NCI-H1417 treated with DMSO at 0.1 percent for 48 hours (cell line): ENCODE measurements at regions not wholly inside any gene's neighbourhood (a gene's known extent, or its start where the extent isn't known, plus 50 kb on each side); places are given as distances from the start of the nearest gene placed in this dataset.

ENCODE experiments used
- DNase-seq: peaks from one replicate; lab custom pipeline; 2025; lab: John Stamatoyannopoulos, UW

DNA sequence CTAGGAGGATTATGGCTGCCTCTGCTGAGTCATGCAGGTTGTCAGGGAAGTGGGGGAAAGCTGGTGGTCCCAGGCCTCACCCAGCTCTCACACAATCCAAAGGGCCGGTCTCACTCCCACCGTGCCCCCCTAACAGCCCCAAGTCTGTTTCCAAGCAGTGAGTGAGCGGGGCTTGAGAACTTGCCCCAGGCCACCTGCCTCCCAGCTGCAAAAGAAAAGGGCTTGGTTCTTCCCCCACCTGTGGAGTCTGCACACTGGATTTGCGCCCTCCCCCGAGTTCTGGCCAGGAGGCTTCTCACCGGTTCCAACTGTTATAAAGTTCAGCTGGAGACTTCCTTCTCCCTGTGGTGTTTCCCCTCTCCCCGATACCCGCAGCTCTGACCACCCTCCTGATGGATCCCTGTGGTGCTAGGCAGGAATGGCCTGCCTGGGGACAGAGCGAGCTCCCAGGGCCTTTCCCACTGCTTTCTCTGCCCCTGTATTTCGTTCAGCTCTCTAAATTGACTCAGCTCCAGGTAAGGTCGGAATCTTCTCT lies 222.3 kb downstream of the BARHL2 start:
- no peak for DNase-seq

DNA sequence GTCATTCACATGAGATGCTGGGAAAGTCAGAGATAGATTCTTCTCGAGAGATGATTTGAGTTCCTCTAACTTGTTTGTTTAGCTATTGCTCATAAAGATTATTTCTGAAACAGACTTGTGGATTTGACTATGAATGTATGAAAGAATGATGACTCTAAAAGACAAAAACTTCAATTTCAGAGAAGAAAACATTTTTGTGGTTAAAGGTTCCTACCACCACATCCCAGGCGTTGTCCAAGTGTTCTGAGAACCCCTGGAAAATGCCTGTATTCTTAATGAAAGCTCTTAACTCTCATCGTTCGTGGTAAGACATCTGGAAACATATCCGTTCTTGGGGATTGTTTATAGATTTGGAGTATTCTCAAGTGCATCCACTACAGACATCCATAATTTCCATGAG lies 228.7 kb downstream of the BARHL2 start:
- no peak for DNase-seq

DNA sequence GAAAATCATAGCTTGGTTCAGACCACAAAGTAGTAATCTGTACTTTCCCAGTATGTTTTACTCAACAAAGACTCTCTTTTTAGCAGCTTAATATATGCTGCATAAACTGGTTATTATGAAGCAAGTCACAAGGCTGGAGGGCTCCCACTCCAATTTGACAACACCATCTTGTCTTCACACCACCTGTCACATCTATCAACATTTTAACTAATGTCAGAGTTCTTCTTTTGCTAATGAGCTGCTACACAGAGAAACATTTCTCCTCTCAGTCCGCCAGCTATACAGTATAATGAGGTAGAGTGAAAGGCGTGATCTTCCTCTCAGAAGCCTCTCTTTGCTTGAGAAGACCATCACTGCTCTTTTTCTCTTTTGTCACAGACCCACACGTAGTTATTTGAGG lies 230.1 kb downstream of the BARHL2 start:
- DNase-seq = no peak

DNA sequence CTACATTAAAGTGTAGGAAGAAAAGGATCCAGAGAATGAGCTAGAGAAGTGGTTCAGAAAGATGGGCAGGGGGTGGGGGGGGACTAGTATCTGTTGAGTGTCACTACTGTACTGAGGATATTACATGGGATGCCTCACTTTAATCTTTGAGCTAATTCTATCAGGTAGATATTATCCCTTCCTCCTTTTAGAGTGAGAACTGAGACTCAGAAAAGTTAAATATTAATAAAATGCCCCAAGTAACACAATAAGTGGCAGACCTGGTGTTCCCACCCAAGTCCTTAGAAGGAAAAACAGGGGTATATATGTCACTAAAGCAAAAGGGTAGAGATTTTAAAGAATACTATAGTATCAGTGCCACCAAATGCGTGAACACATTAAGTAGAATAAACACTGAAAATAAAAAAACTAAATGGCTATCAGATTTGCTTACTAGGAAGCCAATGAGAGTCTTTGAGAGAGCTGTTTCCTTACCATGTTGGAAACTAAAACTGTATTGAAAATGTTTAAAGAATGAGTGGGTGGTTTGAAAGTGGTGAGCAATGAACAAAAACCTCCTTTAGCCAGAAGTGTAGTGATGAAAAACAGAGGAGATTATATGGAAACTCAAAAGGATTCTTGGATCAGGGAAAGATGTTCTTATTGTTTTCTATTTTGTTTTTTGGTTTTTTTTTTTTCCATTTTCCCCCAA lies 230.8 kb downstream of the BARHL2 start:
- DNase-seq = no peak

DNA sequence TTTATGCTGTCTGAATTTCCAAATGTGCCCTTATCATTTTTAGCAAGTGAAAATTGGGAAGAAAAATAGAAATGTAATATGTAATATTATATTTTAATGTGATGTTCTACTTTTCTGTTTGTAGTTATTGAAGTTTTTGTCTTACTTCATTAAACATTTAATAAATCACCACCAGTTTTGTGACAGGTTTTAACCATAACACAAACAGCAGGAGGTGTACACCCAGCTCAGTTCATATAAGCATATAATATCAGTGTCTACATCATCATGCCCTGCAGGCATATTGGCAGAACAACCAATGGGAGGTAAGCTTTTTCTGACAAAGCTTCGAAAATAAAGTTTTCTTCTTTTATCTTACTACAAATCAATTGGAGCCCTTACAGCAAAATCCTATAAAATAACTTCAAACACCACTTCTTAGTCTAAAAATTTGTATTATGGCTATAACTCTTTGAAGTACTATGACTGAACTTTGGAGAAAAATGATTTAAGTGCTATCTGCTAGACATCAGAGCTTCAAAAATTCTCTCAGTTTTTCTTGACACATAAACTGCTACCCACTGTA lies 236.7 kb downstream of the BARHL2 start:
- DNase-seq = peak; percentile 40

DNA sequence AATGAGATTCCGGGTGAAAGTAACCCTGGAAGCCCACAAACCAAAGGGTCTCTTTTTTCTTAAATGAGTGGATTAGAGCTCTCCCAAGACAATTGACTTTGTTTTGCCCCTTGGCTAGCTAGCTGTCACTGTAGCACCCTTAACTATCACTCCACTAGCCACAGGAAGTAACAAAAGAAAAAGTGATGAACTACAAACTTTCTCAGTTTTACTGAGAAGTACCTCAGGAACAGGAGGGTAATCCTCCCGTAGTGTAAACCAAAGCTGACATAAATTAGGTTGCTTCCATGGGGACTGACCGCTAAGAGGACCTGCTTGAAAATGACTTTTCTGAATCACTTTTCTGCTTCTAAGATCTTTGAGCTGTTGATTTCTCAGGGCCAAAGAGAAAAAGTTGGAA lies 240.1 kb downstream of the BARHL2 start:
- DNase-seq = no peak

DNA sequence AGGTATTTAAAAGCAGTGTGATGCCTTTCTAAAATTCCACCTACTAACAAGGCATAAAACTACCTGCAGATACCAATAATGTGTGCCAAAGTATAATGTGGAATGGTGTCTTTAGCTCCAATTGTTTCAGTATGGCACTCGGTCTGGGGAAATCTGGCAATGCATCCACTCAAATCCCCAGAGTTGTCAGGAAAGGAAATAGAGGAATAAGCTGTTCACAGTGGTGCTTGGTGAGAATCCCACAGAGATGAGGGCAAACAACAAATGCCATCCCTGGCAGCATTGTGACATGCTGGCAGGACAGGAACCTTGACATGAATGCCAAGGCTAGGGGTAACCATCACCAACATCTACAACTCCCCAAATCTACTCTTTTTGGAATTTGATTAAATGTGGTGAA lies 240.7 kb downstream of the BARHL2 start:
- DNase-seq = no peak

DNA sequence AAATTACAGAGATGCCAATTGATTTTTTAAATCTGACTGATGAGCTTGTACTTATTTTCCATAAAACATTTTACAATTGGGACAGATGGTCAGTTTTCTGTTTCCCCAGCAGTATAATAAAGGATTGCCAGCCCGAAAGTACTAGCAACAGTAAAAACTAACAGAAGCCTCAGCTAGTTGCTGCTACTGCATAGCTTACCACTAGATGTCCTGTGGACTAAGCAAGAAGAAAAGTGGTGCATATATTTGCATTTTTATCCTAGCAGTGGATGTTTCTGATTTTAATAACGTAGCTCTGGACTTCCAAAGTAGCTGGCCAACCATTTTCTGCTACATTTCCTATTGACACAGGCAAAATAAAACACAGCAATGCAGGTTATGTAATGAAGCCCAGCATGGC lies 241.5 kb downstream of the BARHL2 start:
- DNase-seq = no peak

DNA sequence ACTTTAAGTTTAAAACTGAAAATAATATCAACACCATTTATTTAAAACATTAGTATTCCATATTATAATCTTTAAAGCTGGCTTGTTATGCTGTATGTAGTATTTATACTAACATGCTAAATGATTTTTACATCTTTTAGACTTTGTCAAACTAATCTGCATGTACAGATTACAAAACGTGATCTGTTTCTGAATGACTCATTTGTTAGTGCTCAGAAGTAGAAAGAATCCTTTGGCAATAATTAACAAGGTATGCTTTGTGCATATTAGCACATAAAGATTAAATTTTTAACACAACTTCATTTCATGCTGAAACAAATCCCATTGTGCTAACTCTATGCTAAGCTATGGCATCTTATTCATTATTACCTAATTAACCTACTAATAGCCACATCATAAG lies 242.4 kb downstream of the BARHL2 start:
- no peak for DNase-seq

DNA sequence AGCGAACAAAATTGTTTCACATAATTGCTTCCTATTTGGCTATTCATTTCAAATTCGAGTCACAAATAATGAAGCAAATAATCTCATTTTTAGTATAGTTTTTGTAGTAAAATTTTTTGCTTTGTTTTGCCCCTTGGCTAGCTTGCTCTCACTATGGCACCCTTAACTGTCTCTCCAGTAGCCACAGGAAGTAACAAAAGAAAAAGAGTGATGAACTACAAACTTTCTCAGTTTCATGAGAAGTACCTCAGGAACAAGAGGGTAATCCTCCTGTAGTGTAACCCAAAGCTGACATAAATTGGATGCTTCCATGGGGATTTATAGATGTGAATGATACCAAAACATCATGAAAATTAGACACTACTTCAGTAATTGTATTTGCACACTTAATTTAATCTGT lies 242.9 kb downstream of the BARHL2 start:
- DNase-seq = no peak

DNA sequence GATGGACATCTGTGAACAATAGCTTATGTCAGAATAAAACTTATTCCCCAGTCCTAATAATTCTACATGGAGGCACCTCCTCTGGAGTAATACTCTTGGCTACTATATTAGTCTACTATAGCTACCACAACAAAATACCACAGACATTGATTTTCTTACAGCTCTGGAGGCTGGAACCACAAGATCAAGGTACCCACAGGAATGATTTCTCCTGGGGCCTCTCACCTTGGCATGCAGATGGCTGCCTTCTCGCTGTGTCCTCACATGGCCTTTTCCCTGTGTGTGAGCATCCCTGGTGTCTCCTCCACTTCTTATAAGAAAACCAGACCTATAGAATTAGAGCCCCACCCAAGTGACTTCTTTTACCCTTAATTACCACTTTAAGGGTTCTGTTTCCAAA lies 244.3 kb downstream of the BARHL2 start:
- DNase-seq = no peak

DNA sequence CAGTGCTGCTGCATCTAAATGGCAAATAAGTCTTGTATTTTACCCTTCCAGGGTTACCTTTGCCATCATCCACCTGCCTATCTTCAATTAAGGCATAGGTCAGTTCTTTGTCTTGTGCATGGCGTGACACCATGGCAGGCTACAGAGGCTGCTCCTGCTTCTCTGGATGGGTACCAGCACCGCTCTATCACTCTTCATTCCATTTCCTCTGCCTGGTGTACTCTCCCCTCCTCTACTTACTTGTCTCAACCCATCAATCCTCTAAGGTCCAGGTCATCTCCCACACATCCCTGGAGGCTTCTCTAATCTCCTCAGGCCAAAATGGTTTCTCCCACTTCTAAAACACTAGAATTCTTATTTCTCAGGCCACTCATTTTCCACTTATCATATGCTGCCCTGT lies 257.5 kb downstream of the BARHL2 start:
- no peak for DNase-seq

DNA sequence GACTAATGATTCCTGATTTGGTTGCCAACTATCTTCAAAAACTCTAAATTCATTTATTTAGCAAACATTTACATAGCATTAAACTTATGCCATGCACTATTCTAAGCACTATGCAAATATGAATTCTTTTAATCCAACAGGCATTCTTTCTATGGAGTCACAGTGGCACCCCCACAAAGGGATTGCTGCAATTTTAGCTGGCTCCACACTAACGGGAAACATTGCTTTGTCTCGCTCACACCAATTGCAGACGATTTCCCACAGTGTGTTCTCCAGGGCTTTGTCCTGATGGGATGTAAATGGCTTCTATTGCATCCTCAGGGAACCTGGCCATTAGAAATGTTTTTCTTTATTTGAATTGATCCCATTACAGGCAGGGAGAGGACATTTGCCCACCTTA lies 259.1 kb downstream of the BARHL2 start:
- DNase-seq = no peak

DNA sequence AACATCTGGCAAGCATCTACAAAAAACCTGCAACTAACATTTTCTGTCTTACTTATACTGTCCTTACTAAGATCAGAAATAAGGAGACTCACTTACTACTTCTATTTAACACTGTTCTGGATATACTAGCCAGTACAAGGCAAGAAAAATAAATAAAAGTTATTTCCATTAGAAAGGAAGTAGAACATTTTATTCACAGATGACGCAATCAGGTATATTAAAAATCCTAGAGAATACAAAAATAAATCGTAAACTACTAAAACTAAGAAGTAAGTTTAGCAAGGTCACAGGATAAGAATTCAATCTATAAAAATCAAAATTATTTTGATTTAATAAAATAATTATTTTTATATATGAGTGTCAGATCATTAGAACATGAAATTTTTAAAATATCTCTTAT lies 264.6 kb downstream of the BARHL2 start:
- DNase-seq = no peak

DNA sequence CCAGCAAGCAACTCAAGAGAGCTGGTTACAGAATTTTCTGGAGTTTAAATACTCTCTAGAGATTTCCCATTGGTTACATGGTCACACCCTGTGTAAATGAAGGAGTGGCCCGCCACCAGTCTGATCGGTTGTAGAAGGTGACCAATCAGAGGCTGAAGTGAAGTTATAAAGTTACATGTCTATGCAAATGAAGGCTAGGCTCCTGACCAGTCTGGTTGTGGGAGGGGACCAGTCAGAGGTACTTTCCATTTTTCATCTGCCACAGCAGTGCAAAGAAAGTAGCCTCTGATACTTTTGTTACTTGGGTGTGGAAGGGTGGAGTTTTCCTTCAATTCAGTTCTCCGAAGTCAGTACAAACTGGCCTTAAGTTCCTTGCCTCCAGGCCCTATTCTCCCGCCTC lies 273.7 kb downstream of the BARHL2 start:
- DNase-seq = no peak

DNA sequence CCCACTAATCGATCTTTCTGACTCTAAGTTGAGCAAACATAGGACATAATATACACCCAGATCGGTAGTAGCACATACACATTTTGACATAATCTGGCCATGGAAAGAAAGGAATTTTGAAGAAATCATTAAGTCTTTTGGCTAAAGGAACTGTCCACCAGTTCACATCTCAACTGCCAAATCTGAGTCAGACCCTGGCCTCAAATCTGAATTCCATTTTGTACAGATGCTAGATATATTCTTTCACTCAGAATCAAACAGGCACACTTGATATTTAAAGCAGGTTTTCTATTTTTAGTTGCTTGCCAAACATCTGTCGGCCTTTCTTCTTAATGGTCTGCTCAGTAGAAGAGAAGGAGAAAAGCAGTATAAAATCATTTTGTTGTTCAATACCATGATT lies 281.8 kb downstream of the BARHL2 start:
- no peak for DNase-seq

DNA sequence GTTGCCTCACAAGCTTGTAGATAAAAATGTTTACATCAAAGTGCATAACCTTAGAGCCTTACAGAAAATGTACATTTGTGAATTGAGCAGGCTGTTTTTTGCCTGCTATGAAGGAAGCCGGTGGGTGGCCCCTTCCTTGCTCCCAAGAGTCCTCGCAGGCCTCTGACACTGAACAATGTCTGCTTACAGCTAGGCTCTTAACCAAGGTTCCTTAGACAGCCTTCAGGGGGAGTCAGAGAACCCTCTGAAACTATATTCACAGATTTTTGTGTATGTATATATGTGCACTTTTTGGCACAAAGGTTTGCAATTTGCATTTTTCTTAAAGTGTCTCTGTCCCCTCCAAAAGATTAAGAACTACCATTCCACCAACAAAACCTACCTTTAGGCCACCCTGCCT lies 282.6 kb downstream of the BARHL2 start:
- no peak for DNase-seq

DNA sequence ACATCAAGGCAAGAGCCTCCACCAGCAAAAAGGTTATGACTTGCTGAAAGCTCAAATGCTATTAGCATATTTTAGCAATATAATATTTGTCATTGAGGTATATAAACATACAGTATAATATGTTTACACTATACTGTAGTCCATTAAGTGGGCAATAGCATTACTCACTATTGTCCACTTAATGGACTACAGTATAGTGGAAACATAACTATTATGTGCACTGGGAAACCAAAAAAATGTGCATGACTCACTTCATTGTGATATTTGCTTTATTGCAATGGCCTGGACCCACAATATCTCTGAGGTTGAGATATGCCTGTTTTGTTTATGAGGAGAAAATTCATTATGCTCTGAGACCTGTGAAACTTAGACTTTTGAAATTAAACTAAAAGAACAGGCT lies 300.0 kb downstream of the BARHL2 start:
- no peak for DNase-seq

DNA sequence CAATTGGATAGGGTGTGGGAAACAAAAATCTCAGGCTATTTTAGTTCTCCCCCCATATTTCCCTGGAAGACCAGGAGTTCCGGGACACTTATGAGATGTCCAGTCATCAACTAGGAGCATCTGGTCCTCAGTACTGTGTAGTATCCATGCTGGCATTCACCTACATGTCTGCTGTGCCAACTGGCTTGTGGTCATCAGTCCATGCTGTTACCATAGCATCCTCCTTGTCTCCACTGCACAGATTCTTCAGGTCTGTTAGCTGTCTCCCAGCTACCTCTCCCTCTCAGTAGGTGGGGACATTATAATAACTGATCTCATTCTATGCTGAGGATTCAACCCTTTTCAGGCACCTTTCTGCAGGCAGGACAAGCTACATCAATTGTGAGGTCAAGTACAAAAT lies 302.9 kb downstream of the BARHL2 start:
- DNase-seq = no peak

DNA sequence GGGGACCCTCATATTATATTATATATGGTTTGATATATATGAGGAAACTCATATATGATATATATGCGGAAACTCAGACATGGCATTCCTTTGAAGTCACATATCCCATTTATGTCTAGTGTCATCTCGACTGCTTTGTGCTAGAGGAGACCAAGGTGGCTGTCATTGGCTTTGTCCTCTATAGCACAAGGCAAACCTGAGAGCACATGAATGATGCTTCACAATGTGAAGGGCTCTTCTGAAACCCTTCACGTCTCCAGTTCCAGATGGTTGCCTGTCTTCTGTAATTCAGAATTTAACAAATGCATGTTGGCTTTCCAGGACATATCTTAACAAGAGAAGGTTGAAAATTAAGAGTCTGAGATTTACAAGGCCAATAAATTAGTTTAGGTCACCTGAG lies 303.6 kb downstream of the BARHL2 start:
- no peak for DNase-seq

DNA sequence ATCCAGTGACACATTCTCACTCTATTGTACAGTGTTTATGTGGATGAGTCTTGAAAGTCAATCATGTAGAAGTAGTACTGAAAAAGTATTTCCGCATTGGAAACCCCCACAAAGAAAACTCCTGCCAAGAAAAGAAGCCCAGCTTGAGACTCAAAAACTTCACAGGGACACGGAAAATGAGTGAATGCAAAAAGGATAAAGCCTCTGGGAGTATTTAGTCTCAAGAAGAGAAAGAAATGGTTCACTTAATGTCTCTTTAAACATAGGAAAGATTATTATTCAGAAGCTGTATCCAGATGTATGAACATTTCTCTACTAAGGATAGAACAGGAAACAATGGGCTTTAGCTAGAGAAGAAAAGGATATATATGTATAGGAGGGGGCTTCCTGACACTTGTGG lies 304.5 kb downstream of the BARHL2 start:
- no peak for DNase-seq

DNA sequence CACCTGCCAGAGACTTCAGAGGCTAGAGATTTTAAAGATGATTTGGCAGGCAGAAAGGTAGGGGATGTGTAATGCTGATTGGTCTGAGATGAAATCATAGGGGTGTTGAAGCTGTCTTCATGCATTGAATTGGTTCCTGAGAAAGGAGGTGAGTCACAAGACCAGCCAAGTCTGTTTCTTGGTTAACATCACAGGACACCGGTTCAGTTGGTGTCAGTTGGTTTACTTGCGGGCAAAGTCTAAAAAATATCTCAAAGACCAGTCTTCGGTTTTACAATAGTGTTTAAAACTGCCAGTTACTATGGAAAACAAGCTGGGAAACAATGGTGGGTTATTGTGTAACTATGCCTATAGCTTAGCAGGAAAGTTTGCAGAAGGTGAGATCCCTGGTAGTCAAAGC lies 305.9 kb downstream of the BARHL2 start:
- no peak for DNase-seq

DNA sequence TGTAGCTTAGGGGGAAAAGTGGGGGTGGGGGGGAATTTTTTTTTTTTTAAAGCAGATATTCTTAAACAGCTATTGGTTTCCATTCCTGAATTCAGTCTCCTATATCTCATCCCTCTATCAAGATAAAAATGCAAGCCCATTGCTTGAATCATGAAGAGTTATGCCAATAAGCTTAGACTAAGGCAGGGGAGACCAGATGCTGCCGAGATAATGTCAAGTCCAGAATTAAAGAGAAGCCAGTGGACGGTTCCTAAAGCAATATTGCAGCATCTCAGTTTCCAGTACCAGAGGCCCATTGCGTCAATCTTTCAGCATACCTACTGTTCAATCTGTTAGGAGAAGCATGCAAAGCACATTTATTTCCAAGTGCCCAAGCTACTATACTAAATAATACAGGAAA lies 309.4 kb downstream of the BARHL2 start:
- no peak for DNase-seq

DNA sequence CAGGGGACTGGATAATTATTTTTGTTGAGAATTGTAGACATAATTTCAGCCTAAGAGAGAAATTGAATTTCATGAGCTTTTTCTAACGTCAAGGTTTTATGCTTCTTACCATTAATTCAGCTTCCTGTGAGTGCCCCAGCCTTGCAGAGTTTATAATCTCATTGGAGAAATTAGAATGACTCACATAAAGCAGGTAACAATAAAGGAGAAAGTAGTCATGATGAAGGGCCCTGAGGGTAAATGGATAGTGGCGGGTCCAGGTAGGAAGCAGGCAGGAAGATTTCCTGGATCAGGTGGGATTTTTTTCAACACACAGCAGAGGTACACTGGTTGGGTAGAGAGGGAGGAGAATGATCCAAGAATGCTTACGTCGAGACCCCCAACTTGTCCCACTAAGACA lies 311.4 kb downstream of the BARHL2 start:
- no peak for DNase-seq
